Body of pancreas (tissue), 4 donors: ENCODE measurements at regions not wholly inside any gene's neighbourhood (a gene's known extent, or its start where the extent isn't known, plus 50 kb on each side); places are given as distances from the start of the nearest gene placed in this dataset.

Source experiments
- POLR2A ChIP-seq, 3 donors: fragments of 450-650 bp; IDR thresholded peaks; one replicate each; pipeline ENCODE4 v1.6.1; 2016; ENCODE audit warnings: antibody characterized with exemption in 3 of 3, mild to moderate bottlenecking in 2 of 3
- TF ChIP-seq, protein P1 (sequence below), 7 experiments: fragments of 450-650 bp in 4 of 7; fragments of 200-600 bp in 3 of 7; sonication (generic) in 3 of 7; IDR thresholded peaks; one replicate each; pipeline ENCODE4 v1.5.1; 2016 to 2019; ENCODE audit warnings: antibody characterized with exemption in 7 of 7

DNA sequence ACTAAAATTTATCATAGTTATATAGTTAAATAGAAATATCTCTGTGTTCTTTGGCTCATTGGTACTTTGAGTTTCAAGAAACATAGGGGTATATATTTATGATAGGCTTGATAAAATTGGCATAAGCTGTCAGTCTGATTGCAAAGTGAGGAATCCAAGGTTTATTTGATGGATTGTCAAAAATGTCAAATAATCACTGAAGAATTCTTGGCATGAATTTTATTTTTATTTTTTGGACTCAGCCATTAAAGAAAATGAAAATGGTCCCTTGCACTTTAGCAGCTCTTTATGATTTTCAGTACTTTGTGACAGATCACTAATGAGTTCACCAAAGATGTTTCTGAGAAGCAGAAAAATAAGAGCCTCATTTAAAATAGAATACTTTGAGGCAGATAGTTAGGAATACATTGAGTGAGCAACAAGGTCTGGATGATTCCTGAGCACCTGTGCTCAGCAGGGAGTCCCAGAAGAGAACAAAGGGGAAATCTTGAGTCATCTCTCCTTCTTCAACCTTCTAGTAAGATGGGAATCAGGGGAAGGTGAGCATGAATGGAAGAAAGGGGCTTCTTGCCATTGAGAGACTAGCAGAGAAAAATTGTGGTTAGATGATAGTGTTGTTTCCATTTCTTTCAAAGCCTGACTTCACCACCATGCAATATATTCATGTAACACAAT lies 85.3 kb upstream of the VEPH1 start:
- TF ChIP-seq POLR2A (IDR thresholded peaks at IDR 0.05), result no peak
- TF ChIP-seq, protein P1, sequence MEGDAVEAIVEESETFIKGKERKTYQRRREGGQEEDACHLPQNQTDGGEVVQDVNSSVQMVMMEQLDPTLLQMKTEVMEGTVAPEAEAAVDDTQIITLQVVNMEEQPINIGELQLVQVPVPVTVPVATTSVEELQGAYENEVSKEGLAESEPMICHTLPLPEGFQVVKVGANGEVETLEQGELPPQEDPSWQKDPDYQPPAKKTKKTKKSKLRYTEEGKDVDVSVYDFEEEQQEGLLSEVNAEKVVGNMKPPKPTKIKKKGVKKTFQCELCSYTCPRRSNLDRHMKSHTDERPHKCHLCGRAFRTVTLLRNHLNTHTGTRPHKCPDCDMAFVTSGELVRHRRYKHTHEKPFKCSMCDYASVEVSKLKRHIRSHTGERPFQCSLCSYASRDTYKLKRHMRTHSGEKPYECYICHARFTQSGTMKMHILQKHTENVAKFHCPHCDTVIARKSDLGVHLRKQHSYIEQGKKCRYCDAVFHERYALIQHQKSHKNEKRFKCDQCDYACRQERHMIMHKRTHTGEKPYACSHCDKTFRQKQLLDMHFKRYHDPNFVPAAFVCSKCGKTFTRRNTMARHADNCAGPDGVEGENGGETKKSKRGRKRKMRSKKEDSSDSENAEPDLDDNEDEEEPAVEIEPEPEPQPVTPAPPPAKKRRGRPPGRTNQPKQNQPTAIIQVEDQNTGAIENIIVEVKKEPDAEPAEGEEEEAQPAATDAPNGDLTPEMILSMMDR (IDR thresholded peaks at IDR 0.05), result no peak
